ENCODE measurements at regions not wholly inside any gene's neighbourhood (a gene's known extent, or its start where the extent isn't known, plus 50 kb on each side); places are given as distances from the start of the nearest gene placed in this dataset.
A peak's percentile ranks its signal among the peaks of the same experiment; 100 is the strongest.

DNA sequence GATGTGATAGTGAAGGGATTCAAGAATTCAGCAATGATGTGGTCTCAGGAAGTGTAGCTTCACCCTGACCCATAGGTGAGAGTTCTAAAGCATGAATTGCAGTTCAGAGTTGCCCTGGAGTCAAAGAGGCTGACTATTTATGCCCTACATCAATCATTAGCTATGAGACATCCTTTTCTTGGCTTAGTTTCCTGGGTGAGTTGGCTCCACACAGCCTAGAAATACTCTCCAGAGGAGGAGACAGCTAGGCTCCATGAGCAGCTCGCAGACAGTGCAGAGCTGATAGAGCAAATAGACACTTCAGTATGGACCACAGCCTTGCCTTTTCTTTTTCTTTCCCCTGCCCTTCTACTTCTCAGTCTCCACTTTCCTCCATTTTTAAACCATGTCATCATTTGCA, 1651.8 kb downstream of the MAT2B start:
- intact Hi-C loops (cut with DNase I) = no loop called here
- peak in 1 of 2 donors; percentile 60 for ATAC-seq
- no peak for DNase-seq

DNA sequence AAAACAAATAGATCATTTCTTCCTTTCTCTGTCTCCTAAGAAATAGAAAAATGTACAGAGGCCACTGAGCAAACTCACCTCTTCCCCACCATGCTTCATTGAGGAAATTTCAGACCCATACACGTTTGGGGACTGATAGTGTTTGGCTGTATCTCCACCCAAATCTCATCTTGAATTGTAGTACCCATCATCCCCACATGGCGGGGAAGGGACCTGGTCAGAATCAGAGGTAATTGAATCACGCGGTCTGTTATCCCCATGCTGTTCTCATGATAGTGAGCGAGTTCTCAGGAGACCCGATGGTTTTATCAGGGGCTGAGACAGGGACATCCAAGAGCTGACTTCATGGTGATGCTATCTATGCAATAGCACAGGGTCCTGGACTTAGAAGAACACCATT, 1655.8 kb downstream of the MAT2B start:
- no peak for DNase-seq
- ATAC-seq = no peak
- intact Hi-C loops (cut with DNase I) = no loop called here

DNA sequence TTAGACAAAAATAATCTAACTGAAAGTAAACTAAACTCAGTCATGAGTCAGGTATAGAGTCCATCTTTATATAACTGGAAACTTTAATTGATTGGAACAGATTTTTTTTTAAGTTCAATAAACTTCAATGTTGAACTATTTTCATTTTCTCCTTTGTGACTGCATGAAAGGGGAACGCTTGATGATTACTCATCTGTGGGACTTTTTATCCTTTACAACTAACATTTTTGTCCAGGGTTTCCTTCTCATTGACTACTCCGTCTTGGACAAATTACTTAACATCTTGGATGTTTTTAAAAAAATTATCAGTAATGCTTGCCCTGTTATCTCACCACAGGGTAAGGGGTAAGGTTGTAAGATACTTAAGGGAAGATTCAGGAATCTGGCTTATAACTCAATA, 1658.4 kb downstream of the MAT2B start:
- no peak for ATAC-seq
- intact Hi-C loops (cut with DNase I) = no loop called here
- no peak for DNase-seq

DNA sequence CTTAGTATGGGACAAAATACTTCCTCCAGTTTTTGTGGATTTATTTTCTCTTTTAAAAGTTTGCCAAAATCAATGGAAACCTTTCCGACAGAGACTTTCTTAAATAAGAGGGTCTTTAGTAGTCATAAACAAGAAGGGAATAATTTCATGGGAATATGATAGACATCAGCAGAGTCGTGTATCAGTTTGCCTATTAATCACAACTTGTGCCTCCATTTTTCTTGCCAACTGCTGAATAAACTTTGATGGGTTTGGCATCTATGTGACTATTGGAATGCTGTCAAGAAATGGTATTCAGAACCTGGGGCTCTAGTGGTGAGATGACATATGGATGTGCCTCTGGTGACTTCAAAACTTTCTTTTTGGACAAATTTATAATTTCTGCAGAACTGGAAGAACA, 1668.2 kb downstream of the MAT2B start:
- ATAC-seq (no peak), DNase-seq (no peak)
- intact Hi-C loops (cut with DNase I) = no loop called here

DNA sequence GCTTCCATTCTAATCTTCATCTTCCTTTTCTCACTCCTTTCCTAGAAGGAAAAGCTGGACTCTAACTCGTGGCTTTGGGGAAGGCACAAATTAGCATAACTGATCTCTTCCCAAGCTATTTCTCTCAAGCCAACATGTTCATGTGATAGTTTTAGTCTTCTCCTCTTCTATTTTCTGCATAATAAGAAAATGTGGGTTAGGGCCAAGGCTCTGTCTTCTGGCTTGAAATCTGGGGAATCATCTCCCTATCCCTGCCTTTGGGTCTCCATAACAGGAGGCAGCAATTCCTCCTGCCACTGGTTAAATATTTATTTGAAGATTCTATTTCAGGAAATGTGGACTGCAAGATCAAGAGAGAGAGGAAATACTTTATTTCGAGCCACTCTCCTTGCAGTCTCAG, 1669.6 kb downstream of the MAT2B start:
- DNase-seq (no peak), ATAC-seq (no peak)
- intact Hi-C loops (cut with DNase I) = no loop called here

DNA sequence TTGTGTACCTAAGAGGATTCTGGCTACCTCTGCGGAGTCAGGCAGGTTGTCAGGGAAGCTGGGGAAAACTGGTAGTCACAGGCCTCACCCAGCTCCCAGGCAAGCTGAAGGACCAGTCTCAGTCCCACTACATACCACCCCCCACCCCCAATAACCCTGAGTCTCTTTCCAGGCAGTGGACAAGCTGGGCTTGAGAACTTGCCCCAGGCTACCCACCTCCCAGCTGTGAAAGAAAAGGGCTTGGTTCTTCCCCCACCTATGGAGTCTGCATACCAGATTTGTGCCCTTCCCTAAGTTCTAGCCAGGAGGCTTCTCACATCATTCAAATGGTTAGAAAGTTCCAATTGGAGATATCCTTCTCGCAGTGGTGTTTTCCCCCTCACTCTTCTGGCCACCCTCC, 1678.8 kb downstream of the MAT2B start:
- ATAC-seq (no peak), DNase-seq (no peak)
- intact Hi-C loops (cut with DNase I) = no loop called here

DNA sequence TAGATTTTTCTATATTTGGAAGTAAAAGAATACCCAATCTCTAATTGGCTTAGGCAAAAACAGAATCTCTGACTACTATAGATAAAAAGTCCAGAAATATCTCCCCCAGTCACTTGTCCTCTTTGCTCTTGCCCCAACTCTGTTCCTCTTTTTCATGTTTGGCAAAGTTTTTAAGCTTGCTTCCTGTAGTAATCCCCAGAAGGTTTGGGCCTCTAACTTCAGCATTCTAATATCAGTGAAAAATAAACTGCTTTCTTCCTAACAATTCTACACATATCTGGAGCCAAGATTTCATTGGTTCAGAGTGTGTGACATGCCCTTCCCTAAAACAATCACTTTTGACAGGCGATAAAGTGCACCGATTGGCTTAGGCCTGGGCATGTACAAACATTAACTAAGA, 1680.3 kb downstream of the MAT2B start:
- ATAC-seq (no peak), DNase-seq (no peak)
- intact Hi-C loops (cut with DNase I) = no loop called here

DNA sequence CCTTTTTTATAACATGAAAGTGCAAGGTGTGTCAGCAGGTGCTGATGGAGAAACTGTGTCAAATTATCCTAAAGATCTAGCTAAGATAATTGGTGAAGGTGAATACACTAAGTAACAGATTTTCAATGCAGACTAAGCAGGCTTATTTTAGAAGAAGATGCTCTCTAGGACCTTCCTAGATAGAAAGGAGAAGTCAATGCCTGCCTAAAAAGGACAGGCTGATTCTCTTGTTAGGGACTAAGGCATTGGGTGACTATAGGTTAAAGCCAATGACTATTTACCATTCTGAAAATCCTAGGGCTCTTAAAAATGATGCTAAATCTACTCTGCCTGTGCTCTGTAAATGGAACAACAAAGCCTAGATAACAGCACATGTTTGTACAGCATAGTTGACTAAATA, 1682.4 kb downstream of the MAT2B start:
- intact Hi-C loops (cut with DNase I) = no loop called here
- no peak for DNase-seq
- ATAC-seq = no peak

DNA sequence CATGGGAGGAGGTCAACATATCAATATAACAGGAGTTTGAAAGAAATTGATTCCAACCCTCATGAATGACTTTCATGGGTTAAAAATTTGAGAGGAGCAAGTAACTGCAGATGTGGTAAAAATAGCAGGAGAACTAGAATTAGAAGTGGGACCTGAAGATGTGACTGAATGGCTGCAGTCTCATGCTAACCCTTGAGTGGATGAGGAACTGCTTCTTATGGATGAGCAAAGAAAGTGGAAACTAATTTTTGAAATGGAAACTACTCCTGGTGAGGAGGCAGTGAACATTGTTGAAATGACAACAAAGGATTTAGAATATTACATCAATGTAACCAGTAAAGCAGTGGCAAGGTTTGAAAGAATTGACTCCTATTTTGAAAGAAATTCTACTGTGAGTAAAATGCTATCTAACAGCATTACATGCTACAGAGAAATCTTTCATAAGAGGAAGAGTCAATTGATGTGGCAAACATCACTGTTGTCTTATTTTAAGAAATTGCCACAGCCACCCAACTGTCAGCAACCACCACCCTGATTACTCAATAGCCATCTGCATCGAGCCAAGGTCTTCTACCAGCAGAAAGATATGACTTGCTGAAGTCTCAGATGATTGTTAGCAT, 1683.2 kb downstream of the MAT2B start:
- no peak for ATAC-seq
- intact Hi-C loops (cut with DNase I) = no loop called here
- DNase-seq = no peak

DNA sequence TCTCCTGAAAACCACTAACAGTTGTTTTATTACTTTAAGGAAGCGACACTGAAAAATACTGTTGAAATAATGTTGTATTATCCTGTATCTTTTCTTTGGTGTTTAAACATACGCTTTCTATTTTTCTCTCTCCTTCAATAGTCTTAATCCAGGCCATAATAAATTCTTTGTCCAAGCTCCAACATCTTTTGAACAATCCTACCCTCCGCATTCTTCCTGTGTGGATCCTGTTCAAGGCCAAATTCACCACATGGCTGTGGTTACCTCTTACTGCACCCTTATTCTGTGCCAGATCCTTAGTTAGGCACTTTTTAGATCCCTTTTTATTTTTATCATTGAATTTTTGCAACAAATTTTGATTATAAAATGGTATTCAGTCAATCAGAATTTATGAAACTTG, 1691.5 kb downstream of the MAT2B start:
- DNase-seq (no peak), ATAC-seq (no peak)
- intact Hi-C loops (cut with DNase I) = no loop called here

DNA sequence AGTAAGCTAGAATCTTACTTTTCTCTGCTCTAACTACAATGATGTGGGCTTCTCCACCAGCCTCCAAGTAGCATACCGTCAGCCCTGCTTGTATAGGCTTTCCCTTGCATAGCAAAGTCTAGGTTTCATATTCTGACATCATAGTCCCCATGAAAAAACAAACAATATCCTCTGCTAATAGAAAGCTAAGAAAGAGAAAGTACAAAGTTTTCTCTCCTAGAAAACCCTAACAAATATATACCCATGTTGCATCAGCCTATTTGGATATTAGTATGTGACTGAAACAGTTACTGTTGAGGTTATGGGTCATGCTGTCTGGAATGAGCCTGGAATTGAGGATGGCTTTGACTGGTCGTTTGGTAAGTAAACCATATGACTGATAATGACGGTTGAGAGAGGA, 1696.0 kb downstream of the MAT2B start:
- ATAC-seq = no peak
- DNase-seq = no peak
- intact Hi-C loops (cut with DNase I) = loop anchor here in 1 of 2 donors (10.0 kb wide), 2 partner anchors 1187 to 1637 kb away; no protein-coding TSS in a partner anchor

DNA sequence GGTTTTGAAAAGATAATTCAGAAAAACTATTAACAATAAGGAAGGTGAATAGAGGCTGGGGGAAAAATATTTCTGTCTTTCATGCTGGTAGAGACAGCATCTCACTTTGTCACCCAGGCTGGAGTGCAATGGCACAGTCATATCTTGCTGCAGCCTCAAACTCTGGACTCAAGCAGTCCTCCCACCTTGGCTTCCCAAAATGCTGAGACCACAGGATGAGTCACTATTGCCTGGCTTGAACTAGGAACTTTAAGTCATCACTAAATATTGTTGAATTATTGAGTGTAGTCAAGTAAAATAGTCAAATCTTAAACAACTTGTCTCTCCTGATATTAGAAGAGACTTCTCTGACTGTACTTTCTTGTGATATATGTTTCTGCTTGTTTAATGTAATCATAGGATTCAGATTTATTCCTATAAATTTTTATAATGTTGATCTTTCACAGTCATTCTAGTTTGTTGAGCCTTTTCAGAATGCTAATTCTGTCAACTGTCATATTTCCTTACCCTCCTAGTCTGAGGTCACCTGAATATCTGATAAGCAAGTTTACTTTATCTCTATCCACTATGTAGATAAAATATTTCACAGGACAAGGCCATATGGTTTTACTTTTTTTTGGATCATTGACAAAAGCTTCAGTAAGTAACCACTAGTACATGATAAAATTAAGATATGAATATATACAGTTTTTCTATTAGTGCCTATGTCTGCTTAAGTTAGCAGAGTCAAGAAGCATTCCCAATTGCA, 1696.5 kb downstream of the MAT2B start:
- DNase-seq = no peak
- ATAC-seq = no peak
- intact Hi-C loops (cut with DNase I) = loop anchor here in 1 of 2 donors (10.0 kb wide), 2 partner anchors 1187 to 1637 kb away; no protein-coding TSS in a partner anchor

DNA sequence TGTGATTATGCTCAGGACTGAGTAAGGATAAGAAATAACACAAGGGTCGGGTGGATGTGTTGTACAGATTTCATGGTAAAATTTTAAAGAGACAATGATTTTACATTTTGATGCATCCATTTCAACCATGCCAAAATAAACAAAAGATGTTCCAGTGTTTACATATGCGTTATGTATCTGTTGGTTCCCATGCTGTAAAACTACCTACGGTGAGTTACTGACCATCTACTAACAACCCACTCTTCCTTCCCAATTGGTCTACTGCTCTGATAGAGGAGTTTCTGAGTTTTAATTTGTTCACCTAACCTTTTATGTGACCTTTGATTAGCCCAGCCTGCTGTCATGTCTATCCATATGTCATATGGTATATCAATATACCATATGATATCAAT, 1697.1 kb downstream of the MAT2B start:
- DNase-seq = no peak
- intact Hi-C loops (cut with DNase I) = loop anchor here in 1 of 2 donors (10.0 kb wide), 2 partner anchors 1188 to 1638 kb away; no protein-coding TSS in a partner anchor
- no peak for ATAC-seq

DNA sequence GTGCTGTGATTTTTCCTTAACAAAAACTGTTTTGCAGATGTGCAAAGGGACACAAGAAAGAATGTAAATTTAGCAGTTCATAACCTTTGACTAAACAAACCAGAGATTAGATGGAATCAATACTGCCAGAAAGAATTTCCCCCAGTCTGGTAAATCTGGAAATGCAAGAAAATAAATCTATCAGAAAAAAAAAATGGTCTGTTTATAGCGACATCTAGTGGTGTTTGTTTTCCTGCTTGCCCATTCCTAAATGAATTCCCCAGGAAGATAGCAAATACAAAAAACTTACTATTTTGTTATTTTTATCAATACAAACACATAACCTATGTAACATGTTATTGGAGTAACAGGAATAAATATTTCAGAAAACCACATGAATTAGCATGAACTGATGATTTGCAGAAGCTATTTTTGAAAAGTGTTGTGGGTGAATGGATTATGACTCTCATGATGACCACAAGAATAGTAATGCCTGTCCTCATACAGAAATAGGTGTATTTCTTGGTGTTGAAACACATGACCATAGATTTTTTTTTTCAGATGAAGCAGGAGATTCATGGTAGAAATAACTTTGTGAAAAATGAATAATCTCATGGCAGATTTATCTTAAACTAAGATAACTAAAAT, 1703.8 kb downstream of the MAT2B start:
- no peak for ATAC-seq
- intact Hi-C loops (cut with DNase I) = loop anchor here in 1 of 2 donors (10.0 kb wide), 2 partner anchors 1194 to 1644 kb away; no protein-coding TSS in a partner anchor
- DNase-seq = no peak

DNA sequence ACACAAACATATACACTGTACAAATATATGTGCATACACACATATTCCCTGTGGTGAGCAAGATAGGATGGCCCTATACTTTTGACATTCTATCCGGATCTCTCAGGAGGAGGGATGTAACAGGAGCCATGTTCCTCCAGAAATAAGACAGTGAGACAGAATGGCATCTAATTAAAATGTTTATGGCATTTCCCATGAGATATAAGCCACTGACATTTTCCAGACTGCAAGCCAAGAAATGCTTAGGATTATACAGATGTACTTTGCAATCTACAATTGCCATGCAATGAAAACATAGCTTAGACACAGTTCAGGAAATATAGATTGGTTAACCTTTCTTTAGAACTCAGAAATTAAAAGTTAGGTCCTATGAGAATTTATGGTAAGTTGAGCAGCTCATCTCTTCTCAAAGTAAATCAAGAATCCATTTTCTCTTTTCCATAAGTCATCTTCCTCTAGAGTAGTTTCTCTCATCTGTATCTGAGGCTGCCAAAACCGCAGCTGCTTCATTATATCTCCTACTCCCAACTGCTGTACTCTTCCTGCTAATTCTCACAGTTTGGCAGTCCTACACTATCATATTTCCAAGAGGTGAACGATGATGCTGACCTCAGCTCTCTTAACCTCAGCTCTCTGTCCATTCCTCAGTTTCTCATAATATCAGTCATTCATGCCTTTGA, 1719.1 kb downstream of the MAT2B start:
- ATAC-seq (no peak), DNase-seq (no peak)
- intact Hi-C loops (cut with DNase I) = no loop called here

DNA sequence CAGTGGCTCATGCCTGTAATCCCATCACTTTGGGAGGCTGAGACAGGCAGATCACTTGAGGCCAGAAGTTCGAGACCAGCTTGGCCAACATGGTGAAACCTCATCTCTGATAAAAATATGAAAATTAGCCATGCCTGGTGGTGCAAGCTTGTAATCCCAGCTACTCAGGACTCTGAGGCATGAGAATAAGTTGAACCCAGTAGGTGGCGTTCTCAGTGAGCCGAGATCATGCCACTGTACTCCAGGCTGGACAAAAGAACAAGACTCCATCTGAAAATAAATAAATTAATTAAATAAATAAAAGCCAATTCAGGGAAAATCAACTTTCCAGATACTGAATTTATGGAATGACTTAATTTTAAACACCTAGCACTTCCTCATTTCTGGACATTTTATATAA, 1722.1 kb downstream of the MAT2B start:
- intact Hi-C loops (cut with DNase I) = no loop called here
- ATAC-seq (no peak), DNase-seq (no peak)

DNA sequence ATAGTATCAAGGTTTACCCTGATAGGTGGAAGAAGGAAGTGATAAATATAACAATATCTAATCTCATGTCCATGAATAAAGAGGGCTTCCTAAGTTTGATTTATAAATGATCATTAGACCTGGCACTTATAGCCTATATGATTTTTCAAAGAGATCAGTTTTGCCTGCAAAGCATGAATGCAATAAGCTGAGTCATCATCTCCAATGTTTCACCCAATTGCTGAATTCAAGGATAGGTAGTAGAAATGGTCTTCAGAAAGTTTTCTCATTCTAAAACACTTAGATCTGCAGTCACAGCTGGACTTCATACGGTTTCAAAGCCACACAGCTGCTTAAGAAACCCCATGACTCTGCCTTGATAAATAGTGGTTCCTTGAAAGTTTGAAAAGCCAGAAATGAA, 1722.8 kb downstream of the MAT2B start:
- intact Hi-C loops (cut with DNase I) = no loop called here
- ATAC-seq (no peak), DNase-seq (no peak)

DNA sequence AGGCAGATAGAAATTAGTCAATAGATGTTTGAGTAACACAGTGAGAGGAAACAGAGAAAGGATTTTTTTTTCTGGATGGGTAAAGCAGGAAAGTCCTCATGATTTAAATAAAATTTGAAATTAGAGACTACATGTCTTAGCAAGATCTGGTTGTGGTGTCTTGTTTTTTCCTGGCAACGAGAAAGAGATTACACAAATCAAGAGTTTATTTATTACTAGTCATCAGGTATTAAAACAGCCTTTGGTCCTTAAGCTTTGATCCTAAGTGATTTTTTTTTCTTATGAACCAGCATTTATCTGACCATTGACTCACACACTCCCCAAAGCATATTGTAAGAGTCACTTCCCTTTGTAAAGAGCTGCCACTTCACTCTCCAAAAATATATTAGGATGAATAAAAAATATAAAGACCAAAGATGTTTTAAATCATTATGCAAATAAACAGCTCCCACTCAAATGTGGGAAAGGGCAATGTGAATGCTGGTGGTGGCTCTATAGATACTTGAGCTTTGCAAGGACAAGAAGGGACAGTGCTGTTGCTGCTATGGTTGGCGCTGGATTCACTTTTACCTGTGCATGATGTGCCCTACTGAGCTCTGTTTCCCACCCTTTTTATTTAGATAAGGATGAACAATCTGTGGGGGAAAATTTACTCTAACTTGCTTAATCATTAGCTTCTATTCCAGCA, 1726.5 kb downstream of the MAT2B start:
- ATAC-seq (no peak), DNase-seq (no peak)
- intact Hi-C loops (cut with DNase I) = no loop called here

DNA sequence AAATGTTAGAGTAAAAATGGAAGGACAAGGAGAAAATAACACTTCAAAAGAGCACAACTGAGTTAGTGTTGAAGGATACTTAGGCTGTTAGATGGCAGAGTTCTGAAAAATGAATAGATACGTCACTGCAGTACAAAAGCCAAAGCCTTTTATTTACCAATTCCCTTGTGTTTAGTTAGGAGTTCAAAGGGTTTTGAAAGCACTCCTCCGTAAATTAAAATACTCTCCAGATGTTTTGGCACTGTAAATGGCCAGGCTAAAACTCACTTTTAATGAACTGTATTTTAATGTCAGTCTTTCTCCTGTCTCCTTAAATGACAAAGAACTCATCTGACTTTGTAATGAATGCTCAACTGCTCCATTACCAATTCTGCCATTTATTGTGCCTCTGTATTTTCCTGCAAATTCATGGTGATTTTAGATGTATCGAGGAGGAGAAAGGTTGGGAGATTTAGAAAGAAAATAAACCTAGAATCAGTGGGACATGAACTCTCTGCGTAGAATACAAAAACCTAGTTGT, 1727.2 kb downstream of the MAT2B start:
- ATAC-seq (no peak), DNase-seq (no peak)
- intact Hi-C loops (cut with DNase I) = no loop called here

All from left cardiac atrium (tissue), 4 donors.